ENCODE measurements at regions not wholly inside any gene's neighbourhood (a gene's known extent, or its start where the extent isn't known, plus 50 kb on each side); places are given as distances from the start of the nearest gene placed in this dataset.

DNA sequence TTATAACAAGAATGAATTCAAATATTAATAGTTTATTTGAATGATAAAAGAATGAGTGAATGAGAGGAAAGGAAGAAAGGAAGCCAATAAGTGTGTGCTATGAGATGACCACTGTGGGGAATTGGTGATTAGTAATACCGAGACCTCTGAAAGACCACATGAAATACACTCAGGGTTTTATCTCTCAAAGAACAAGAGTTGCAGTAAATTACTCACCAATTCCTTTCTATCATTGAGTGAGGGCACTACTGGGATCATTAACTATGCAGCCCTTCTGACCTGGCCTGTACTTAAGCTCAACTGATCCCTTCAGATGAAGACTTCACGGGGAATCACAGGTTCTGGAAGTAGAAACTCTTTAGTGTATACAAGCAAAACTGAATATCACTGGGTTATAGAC is 1636.1 kb downstream of the SLITRK5 start:
- TF ChIP-seq SRF (IDR thresholded peaks at IDR 0.05; ENCODE audit: low read depth), result no peak
- no peak for TF ChIP-seq YY1 (IDR thresholded peaks at IDR 0.05; ENCODE audit: extremely low read depth, insufficient replicate concordance, low read depth, low read length)
- TF ChIP-seq POLR2A (IDR thresholded peaks at IDR 0.05; ENCODE audit: borderline replicate concordance, extremely low read depth, insufficient read depth, insufficient read length), result no peak
- TF ChIP-seq, protein P1, sequence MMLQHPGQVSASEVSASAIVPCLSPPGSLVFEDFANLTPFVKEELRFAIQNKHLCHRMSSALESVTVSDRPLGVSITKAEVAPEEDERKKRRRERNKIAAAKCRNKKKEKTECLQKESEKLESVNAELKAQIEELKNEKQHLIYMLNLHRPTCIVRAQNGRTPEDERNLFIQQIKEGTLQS (IDR thresholded peaks at IDR 0.05), result no peak
- TF ChIP-seq EZH2 (IDR thresholded peaks at IDR 0.05), result no peak
- no peak for TF ChIP-seq FOSL1 (IDR thresholded peaks at IDR 0.05; ENCODE audit: low read depth)
- TF ChIP-seq ZFX (IDR thresholded peaks at IDR 0.05), result no peak
- TF ChIP-seq SP1 (IDR thresholded peaks at IDR 0.05; ENCODE audit: low read depth), result no peak
- TF ChIP-seq, protein P2, sequence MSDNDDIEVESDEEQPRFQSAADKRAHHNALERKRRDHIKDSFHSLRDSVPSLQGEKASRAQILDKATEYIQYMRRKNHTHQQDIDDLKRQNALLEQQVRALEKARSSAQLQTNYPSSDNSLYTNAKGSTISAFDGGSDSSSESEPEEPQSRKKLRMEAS (IDR thresholded peaks at IDR 0.05), result no peak

Data from HCT116 (cell line).